ENCODE measurements at regions not wholly inside any gene's neighbourhood (a gene's known extent, or its start where the extent isn't known, plus 50 kb on each side); places are given as distances from the start of the nearest gene placed in this dataset.

DNA sequence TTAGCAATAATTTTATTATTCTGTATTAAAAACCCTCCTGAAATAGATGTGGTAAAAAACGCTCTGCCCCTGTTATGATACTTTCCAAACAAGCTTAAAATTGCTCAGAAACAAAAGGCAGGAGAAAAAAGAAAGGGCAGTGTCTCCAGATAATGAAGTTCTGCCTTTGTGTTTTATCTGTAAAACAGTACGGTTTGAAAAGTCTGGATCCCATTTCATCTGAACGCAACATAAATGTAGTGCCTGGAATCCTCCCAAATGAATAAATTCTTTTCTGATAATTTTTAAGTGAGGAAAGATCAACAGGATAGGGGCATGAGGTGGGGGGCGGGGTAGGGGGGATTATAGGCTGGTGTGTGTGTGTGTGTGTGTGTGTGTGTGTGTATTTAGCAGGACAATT, 87.5 kb upstream of the SOX9 start:
- no peak overlapping the region for H3K4me2 ChIP-seq
- H3K9me2 ChIP-seq (replicated peaks; ENCODE audit: insufficient read depth) = no peaks in the 10 kb centered on the region
- no peaks in the 10 kb centered on the region for H4K20me1 ChIP-seq (ENCODE audit: insufficient read depth, poor library complexity, severe bottlenecking)
- no peak for TF ChIP-seq EZH2 (IDR thresholded peaks at IDR 0.05; ENCODE audit: borderline replicate concordance)
- TF ChIP-seq EZH2phosphoT487 (IDR thresholded peaks at IDR 0.05; ENCODE audit: low read depth, severe bottlenecking, unreplicated experiment) = no peak
- TF ChIP-seq, protein P1, sequence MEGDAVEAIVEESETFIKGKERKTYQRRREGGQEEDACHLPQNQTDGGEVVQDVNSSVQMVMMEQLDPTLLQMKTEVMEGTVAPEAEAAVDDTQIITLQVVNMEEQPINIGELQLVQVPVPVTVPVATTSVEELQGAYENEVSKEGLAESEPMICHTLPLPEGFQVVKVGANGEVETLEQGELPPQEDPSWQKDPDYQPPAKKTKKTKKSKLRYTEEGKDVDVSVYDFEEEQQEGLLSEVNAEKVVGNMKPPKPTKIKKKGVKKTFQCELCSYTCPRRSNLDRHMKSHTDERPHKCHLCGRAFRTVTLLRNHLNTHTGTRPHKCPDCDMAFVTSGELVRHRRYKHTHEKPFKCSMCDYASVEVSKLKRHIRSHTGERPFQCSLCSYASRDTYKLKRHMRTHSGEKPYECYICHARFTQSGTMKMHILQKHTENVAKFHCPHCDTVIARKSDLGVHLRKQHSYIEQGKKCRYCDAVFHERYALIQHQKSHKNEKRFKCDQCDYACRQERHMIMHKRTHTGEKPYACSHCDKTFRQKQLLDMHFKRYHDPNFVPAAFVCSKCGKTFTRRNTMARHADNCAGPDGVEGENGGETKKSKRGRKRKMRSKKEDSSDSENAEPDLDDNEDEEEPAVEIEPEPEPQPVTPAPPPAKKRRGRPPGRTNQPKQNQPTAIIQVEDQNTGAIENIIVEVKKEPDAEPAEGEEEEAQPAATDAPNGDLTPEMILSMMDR (IDR thresholded peaks at IDR 0.05; ENCODE audit: poor library complexity) = no peak
- DNase-seq (ENCODE audit: low spot score) = peak; percentile 8
- peak overlapping the region; percentile 79 for H3K27ac ChIP-seq
- WGBS (ENCODE audit: low lambda C conversion rate, missing lambda C conversion rate) = 52% methylated on average over 4 of the region's 4 CpGs
- H3K36me3 ChIP-seq (replicated peaks; ENCODE audit: insufficient read depth, low read depth) = no peaks in the 10 kb centered on the region
- H3K4me1 ChIP-seq (ENCODE audit: insufficient read depth) = peaks cover 14% of the 10 kb centered on the region
- H3K9me3 ChIP-seq (ENCODE audit: low read depth) = no peaks in the 10 kb centered on the region
- H3K27me3 ChIP-seq = no peaks in the 10 kb centered on the region
- H3K4me3 ChIP-seq = no peak overlapping the region
- H2AFZ ChIP-seq = no peak overlapping the region
- no peaks in the 10 kb centered on the region for H3K79me2 ChIP-seq

DNA sequence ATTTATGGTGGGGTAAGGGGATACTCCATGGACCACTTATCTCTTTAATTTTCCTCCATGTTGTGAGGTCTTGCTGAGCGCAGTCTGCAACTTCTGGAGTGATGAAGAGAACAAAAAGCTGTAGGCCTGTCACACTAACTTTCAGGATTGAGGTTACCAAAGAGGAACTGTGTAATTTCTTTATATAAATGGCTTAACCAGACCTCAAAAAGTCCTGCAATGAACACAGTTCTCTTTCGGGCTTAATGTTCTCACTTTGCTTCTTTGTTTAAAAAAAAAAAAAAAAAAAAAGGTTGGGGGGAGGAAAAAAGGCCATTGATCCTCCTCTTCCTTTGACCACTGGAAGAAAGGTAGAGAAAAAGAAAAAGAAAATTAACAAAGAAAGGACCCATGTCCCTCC, 86.8 kb upstream of the SOX9 start:
- 89% methylated on average over 2 of the region's 2 CpGs for WGBS (ENCODE audit: low lambda C conversion rate, missing lambda C conversion rate)
- no peak overlapping the region for H3K4me2 ChIP-seq
- H3K36me3 ChIP-seq (replicated peaks; ENCODE audit: insufficient read depth, low read depth) = no peaks in the 10 kb centered on the region
- H3K27me3 ChIP-seq = no peaks in the 10 kb centered on the region
- H2AFZ ChIP-seq = no peak overlapping the region
- H3K4me1 ChIP-seq (ENCODE audit: insufficient read depth) = peaks cover 14% of the 10 kb centered on the region
- H4K20me1 ChIP-seq (ENCODE audit: insufficient read depth, poor library complexity, severe bottlenecking) = no peaks in the 10 kb centered on the region
- DNase-seq (ENCODE audit: low spot score) = no peak
- H3K79me2 ChIP-seq = no peaks in the 10 kb centered on the region
- no peaks in the 10 kb centered on the region for H3K9me2 ChIP-seq (replicated peaks; ENCODE audit: insufficient read depth)
- no peaks in the 10 kb centered on the region for H3K9me3 ChIP-seq (ENCODE audit: low read depth)
- peak overlapping the region; percentile 79 for H3K27ac ChIP-seq
- TF ChIP-seq EZH2phosphoT487 (IDR thresholded peaks at IDR 0.05; ENCODE audit: low read depth, severe bottlenecking, unreplicated experiment) (no peak), EZH2 (IDR thresholded peaks at IDR 0.05; ENCODE audit: borderline replicate concordance) (no peak)
- TF ChIP-seq, protein P1 (IDR thresholded peaks at IDR 0.05; ENCODE audit: poor library complexity) = no peak
- H3K4me3 ChIP-seq = no peak overlapping the region

DNA sequence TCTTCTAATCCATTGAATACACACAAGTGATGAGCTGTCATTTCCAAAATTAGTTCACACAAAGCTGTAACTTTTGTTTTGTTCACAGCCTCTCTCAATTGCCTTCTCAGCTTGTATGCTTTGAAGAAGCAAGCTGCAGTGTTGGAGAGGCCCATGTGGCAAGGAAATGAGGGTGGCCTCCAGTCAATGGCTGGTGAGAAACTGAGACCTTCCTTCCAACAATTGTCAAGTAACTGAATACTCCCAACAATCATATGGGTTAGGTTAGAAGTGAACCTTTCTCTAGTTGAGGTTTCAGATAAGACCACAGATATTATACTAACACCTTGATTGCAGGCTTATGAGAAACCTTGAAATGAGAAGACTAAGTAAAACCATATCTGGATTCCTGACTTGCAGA, 82.4 kb upstream of the SOX9 start:
- Histone ChIP-seq H3K9me2 (replicated peaks; ENCODE audit: insufficient read depth) (no peaks in the 10 kb centered on the region), H3K79me2 (no peaks in the 10 kb centered on the region), H3K36me3 (replicated peaks; ENCODE audit: insufficient read depth, low read depth) (no peaks in the 10 kb centered on the region), H2AFZ (no peak overlapping the region), H3K27ac (no peak overlapping the region), H4K20me1 (ENCODE audit: insufficient read depth, poor library complexity, severe bottlenecking) (no peaks in the 10 kb centered on the region), H3K4me1 (ENCODE audit: insufficient read depth) (no peaks in the 10 kb centered on the region), H3K27me3 (no peaks in the 10 kb centered on the region), H3K9me3 (ENCODE audit: low read depth) (no peaks in the 10 kb centered on the region), H3K4me3 (no peak overlapping the region), H3K4me2 (no peak overlapping the region)
- TF ChIP-seq EZH2 (IDR thresholded peaks at IDR 0.05; ENCODE audit: borderline replicate concordance) (no peak), EZH2phosphoT487 (IDR thresholded peaks at IDR 0.05; ENCODE audit: low read depth, severe bottlenecking, unreplicated experiment) (no peak)
- TF ChIP-seq, protein P1 (IDR thresholded peaks at IDR 0.05; ENCODE audit: poor library complexity) = no peak
- no peak for DNase-seq (ENCODE audit: low spot score)

DNA sequence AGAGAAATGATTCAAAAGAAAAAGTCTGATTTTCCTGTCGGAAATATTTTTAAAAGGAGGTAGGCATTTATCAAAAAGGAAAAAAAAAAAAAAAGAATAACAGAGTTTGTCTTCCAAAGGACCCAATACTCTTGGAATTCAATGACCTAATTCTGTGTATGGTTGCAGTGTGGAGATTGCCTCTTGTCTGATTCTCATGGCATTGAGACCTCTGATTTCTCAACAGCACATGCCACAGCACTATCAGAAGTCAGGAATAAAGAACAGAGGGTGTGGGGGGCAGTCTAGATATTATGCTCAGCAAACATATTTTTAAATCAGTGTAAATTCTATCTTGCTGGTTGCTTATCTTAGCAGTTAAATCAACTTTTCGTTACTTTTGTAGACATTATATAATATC, 81.3 kb upstream of the SOX9 start:
- Histone ChIP-seq H3K4me1 (ENCODE audit: insufficient read depth) (no peaks in the 10 kb centered on the region), H3K79me2 (no peaks in the 10 kb centered on the region), H3K27me3 (no peaks in the 10 kb centered on the region), H3K4me3 (no peak overlapping the region), H3K4me2 (no peak overlapping the region), H2AFZ (no peak overlapping the region), H3K9me2 (replicated peaks; ENCODE audit: insufficient read depth) (no peaks in the 10 kb centered on the region), H3K36me3 (replicated peaks; ENCODE audit: insufficient read depth, low read depth) (no peaks in the 10 kb centered on the region), H3K9me3 (ENCODE audit: low read depth) (no peaks in the 10 kb centered on the region), H4K20me1 (ENCODE audit: insufficient read depth, poor library complexity, severe bottlenecking) (no peaks in the 10 kb centered on the region), H3K27ac (no peak overlapping the region)
- 86% methylated on average over 2 of the region's 2 CpGs for WGBS (ENCODE audit: low lambda C conversion rate, missing lambda C conversion rate)
- no peak for DNase-seq (ENCODE audit: low spot score)
- no peak for TF ChIP-seq EZH2 (IDR thresholded peaks at IDR 0.05; ENCODE audit: borderline replicate concordance)
- TF ChIP-seq, protein P1 (IDR thresholded peaks at IDR 0.05; ENCODE audit: poor library complexity) = no peak

Data from hepatocyte (in vitro differentiated cells).